Muscle layer of duodenum (tissue), 2 donors: ENCODE measurements at regions not wholly inside any gene's neighbourhood (a gene's known extent, or its start where the extent isn't known, plus 50 kb on each side); places are given as distances from the start of the nearest gene placed in this dataset.
"Not testable (repeated sequence)": the region's sequence is repeated elsewhere in the genome, so short reads cannot be mapped to it uniquely, and the experiment has no call there.

Experiments used
- H3K27ac ChIP-seq: one replicate; pipeline ENCODE4 v1.7.0; 2013; ENCODE audit warnings: mild to moderate bottlenecking, low read length
- H3K27me3 ChIP-seq: one replicate; pipeline ENCODE4 v1.7.0; 2013; ENCODE audit warnings: low read depth, mild to moderate bottlenecking, control low read depth, low read length
- H3K36me3 ChIP-seq, 2 donors: one replicate each; pipeline ENCODE4 v1.7.0; 2013; ENCODE audit warnings: low read length in 2 of 2, control low read depth in 1 of 2, mild to moderate bottlenecking in 1 of 2; ENCODE audit not compliant: insufficient read depth in 2 of 2, control insufficient read depth in 1 of 2
- H3K4me1 ChIP-seq, 2 donors: one replicate each; pipeline ENCODE4 v1.7.0; 2013; ENCODE audit warnings: low read length in 2 of 2, mild to moderate bottlenecking in 2 of 2, control low read depth in 1 of 2, moderate library complexity in 1 of 2; ENCODE audit not compliant: insufficient read depth in 2 of 2, control insufficient read depth in 1 of 2
- H3K4me3 ChIP-seq, 2 donors: one replicate each; pipeline ENCODE4 v1.7.0; 2013; ENCODE audit warnings: low read length in 2 of 2, low read depth in 1 of 2, mild to moderate bottlenecking in 1 of 2
- H3K9me3 ChIP-seq, 2 donors: one replicate each; pipeline ENCODE4 v1.7.0; 2013; ENCODE audit warnings: low read length in 2 of 2, control low read depth in 1 of 2, mild to moderate bottlenecking in 1 of 2; ENCODE audit not compliant: control insufficient read depth in 1 of 2
- donor health status: healthy.

DNA sequence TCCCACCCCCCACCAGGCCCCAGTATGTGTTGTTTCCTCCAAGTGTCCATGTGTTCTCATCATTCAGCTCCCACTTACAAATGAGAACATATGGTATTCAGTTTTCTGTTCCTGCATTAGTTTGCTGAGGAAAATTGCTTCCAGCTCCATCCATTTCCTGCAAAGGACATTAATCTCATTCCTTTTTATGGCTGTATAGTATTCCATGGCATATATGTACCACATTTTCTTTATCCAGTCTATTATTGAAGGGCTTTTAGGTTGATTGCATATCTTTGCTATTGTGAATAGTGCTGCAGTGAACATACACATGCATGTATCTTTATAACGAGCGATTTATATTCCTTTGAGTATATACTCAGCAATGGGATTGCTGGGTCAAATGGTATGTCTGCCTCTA, 431.1 kb upstream of the NR5A2 start:
- H3K9me3 ChIP-seq, H3K27ac ChIP-seq, H3K4me1 ChIP-seq, H3K27me3 ChIP-seq, H3K4me3 ChIP-seq, H3K36me3 ChIP-seq: not testable (repeated sequence)

DNA sequence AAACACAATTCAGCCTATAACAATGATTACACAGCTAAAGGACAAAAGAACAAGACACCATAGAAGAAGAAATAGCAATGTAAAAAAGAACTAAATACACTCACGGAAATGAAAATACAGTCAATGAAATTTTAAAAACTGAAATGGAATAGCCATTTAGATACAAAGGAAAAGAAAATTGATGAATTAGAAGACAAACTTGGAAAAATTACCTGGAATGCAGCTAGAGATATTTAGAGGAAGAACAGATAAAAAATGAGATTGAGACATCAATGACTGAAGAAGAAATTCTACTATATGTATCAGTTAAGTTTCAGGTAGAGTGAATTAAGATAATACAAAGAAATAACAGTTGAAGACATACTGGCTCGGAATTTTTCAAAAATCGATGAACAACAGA, 430.4 kb upstream of the NR5A2 start:
- H3K9me3 ChIP-seq: peaks cover 0 to 8% of the 10 kb centered on the region in 2 donors
- H3K36me3 ChIP-seq: no peaks in the 10 kb centered on the region
- H3K4me1 ChIP-seq: no peaks in the 10 kb centered on the region
- no peak overlapping the region for H3K27ac ChIP-seq
- H3K4me3 ChIP-seq: no peak overlapping the region
- no peaks in the 10 kb centered on the region for H3K27me3 ChIP-seq

DNA sequence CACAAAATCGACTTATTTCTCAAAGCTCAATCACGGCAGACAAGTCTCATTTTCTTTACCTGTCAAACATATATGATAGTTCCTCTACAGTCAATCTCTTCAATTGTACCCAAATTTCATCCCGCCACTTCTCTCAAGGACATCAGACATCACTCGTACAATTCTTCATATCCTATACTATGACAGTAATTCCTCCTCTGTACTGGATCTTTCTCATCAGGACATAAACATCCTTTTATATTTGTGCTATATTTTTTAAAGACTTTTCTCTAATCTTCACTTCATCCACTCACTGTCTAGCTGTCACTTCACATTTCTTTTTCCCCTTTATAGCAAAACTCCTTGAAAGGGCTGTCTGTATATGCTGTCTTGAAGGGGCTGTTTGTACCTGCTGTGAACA, 419.1 kb upstream of the NR5A2 start:
- H3K9me3 ChIP-seq: peaks cover 0 to 3% of the 10 kb centered on the region in 2 donors
- H3K4me1 ChIP-seq: no peaks in the 10 kb centered on the region
- no peaks in the 10 kb centered on the region for H3K27me3 ChIP-seq
- no peak overlapping the region for H3K27ac ChIP-seq
- H3K36me3 ChIP-seq: no peaks in the 10 kb centered on the region
- H3K4me3 ChIP-seq: no peak overlapping the region

GRCh38 chr1:199612976-199613774, 414.3 kb upstream of the NR5A2 start:
- H3K4me3 ChIP-seq: no peak overlapping the region
- no peaks in the 10 kb centered on the region for H3K36me3 ChIP-seq
- H3K4me1 ChIP-seq: no peaks in the 10 kb centered on the region
- H3K27me3 ChIP-seq: no peaks in the 10 kb centered on the region
- peaks cover 0 to 3% of the 10 kb centered on the region in 2 donors for H3K9me3 ChIP-seq
- no peak overlapping the region for H3K27ac ChIP-seq

DNA sequence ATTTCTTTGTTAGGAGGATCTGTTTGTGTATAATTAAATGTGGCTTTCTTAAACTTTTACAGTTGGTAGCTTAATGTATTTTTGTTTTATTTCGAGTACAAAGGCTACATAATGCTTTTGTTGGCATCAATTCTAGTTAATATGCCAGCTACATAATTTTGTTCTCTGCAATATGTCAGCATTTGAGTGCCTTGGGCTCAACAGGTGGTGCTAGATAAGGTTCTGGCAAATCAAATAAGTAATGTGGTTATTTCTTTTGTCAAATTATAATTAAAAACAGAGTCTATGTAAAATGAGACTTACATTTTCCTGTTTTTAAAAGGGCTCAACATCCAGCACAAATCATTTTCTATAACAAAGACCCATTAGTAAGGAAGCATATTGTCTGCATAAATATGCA, 410.6 kb upstream of the NR5A2 start:
- no peaks in the 10 kb centered on the region for H3K27me3 ChIP-seq
- H3K36me3 ChIP-seq: no peaks in the 10 kb centered on the region
- no peaks in the 10 kb centered on the region for H3K4me1 ChIP-seq
- H3K4me3 ChIP-seq: no peak overlapping the region
- H3K9me3 ChIP-seq: no peaks in the 10 kb centered on the region
- H3K27ac ChIP-seq: no peak overlapping the region

- no peaks in the 10 kb centered on the region for H3K9me3 ChIP-seq
- H3K27ac ChIP-seq: no peak overlapping the region
- no peaks in the 10 kb centered on the region for H3K36me3 ChIP-seq
- no peaks in the 10 kb centered on the region for H3K4me1 ChIP-seq
- no peaks in the 10 kb centered on the region for H3K27me3 ChIP-seq
- H3K4me3 ChIP-seq: no peak overlapping the region
Measured at GRCh38 chr1:199619223-199619622, 408.3 kb upstream of the NR5A2 start.

DNA sequence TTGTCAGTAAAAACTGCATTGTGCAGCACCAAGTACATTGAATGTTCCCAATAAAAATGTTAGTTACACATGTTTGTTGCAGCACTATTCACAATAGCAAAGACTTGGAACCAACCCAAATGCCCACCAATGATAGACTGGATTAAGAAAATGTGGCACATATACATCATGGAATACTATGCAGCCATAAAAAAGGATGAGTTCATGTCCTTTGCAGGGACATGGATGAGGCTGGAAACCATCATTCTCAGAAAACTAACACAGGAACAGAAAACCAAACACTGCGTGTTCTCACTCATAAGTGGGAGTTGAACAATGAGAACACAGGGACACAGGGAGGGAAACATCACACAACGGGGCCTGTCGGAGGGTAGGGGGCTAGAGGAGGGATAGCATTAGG, 401.3 kb upstream of the NR5A2 start:
- not testable (repeated sequence) for H3K9me3 ChIP-seq, H3K4me1 ChIP-seq, H3K36me3 ChIP-seq, H3K27me3 ChIP-seq, H3K4me3 ChIP-seq, H3K27ac ChIP-seq

DNA sequence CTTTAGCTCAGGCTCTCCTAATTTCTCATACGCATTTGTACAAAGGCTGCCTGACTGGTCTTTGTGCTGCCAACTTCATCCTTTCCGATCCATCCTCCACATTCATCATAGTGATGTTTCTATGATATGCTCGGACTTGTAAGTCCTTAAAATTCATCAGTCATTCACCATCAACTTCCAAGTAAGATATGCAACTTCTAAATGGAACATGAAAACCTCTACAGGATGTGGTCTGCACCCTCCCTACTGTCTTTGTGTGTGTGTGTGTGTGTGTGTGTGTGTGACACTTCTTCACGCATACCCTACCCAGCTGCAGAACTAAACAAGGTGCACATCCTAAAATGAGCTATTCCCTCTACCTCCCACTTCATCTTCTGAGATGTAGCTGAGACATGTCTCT, 397.9 kb upstream of the NR5A2 start:
- no peak overlapping the region for H3K27ac ChIP-seq
- H3K9me3 ChIP-seq: no peaks in the 10 kb centered on the region
- no peaks in the 10 kb centered on the region for H3K27me3 ChIP-seq
- H3K4me3 ChIP-seq: no peak overlapping the region
- H3K36me3 ChIP-seq: no peaks in the 10 kb centered on the region
- no peaks in the 10 kb centered on the region for H3K4me1 ChIP-seq

GRCh38 chr1:199639453-199639852, 388.1 kb upstream of the NR5A2 start:
- Histone ChIP-seq H3K36me3 (no peaks in the 10 kb centered on the region), H3K4me3 (no peak overlapping the region), H3K27me3 (no peaks in the 10 kb centered on the region), H3K27ac (no peak overlapping the region), H3K9me3 (peaks cover 0 to 2% of the 10 kb centered on the region in 2 donors), H3K4me1 (no peaks in the 10 kb centered on the region)

- Histone ChIP-seq H3K4me1 (no peaks in the 10 kb centered on the region), H3K27me3 (no peaks in the 10 kb centered on the region), H3K4me3 (no peak overlapping the region), H3K36me3 (no peaks in the 10 kb centered on the region), H3K9me3 (peaks cover 0 to 2% of the 10 kb centered on the region in 2 donors), H3K27ac (no peak overlapping the region)
Measured at GRCh38 chr1:199641531-199641930, 386.0 kb upstream of the NR5A2 start.

DNA sequence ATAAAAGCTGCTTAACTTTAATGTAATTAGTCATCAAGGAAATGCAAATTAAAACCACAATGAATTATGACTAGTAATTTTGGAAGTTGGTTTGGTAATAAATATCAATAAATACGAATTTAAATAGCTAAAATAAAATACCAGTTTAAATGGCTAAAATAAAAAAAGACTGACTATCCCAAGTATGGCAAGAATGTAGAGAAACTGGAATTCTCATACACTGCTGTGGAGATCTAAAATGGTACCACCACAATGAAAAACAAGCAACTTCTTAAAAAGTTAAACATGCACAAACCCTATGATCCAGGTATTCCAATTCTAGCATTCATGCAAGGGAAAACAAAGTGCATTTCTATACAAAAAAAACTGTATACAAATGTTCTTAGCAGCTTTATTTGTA, 382.6 kb upstream of the NR5A2 start:
- Histone ChIP-seq H3K4me1 (no peaks in the 10 kb centered on the region), H3K4me3 (no peak overlapping the region), H3K9me3 (peaks cover 0 to 7% of the 10 kb centered on the region in 2 donors), H3K36me3 (no peaks in the 10 kb centered on the region), H3K27ac (no peak overlapping the region), H3K27me3 (no peaks in the 10 kb centered on the region)

DNA sequence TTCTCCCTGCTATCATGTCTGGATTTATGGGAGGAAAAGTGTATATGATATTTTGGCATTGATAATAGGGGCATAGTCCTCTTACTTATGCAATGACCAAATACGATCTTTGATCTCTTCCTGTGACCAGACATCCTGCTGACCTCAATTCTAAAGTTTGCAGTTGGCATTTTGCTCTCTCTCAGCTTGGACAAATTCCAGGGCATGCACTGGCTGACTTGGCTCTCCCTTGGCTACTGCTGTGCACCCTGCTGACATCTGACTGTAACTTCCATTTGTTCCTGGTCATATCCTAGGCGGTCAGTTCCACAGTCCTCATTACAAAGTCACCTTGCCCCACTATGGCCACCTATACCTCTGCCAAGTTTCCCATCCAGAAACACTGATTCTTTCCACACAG, 380.7 kb upstream of the NR5A2 start:
- Histone ChIP-seq H3K36me3 (no peaks in the 10 kb centered on the region), H3K9me3 (peaks cover 0 to 7% of the 10 kb centered on the region in 2 donors), H3K27ac (no peak overlapping the region), H3K4me3 (no peak overlapping the region), H3K4me1 (no peaks in the 10 kb centered on the region), H3K27me3 (no peaks in the 10 kb centered on the region)
